ENCODE measurements at regions not wholly inside any gene's neighbourhood (a gene's known extent, or its start where the extent isn't known, plus 50 kb on each side); places are given as distances from the start of the nearest gene placed in this dataset.

DNA sequence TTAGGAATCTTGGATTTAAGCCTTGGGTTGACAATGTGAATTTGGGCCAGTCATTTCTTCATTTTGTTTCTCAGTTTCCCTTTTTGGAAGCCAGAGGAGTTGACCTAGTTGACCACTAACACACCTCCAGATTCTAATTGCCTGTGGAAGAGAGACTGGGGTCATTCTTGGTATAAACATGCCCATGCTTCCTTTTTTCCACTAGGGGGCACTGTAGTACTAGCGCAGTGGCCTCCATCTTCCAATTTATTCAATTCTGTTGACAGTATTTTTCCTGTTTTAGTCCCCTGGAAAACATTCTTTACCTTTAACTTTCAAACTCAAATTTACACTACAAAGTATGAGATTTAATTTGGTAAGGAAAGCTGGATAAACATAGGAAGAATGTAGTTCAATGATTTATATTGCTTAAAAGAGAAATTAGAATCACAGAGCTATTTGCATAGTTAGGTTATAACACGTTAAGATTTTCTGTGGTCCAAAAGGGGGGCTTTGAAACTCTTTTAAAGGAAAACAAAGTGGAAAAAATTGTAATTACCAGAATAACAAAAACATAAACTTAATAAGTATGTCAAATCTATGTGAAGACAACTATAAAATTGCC lies 57.5 kb upstream of the AGPS start (continued):
- TF ChIP-seq, protein P1, sequence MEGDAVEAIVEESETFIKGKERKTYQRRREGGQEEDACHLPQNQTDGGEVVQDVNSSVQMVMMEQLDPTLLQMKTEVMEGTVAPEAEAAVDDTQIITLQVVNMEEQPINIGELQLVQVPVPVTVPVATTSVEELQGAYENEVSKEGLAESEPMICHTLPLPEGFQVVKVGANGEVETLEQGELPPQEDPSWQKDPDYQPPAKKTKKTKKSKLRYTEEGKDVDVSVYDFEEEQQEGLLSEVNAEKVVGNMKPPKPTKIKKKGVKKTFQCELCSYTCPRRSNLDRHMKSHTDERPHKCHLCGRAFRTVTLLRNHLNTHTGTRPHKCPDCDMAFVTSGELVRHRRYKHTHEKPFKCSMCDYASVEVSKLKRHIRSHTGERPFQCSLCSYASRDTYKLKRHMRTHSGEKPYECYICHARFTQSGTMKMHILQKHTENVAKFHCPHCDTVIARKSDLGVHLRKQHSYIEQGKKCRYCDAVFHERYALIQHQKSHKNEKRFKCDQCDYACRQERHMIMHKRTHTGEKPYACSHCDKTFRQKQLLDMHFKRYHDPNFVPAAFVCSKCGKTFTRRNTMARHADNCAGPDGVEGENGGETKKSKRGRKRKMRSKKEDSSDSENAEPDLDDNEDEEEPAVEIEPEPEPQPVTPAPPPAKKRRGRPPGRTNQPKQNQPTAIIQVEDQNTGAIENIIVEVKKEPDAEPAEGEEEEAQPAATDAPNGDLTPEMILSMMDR (IDR thresholded peaks at IDR 0.05; ENCODE audit: control extremely low read depth in 1 of 3, insufficient read depth in 1 of 3, low read depth in 1 of 3, low read length in 3 of 3), result peak in 2 of 3 experiments; percentile 80 to 85; a peak in 3 of 4 replicates
